HCT116 (cell line): ENCODE measurements at regions not wholly inside any gene's neighbourhood (a gene's known extent, or its start where the extent isn't known, plus 50 kb on each side); places are given as distances from the start of the nearest gene placed in this dataset.

ENCODE experiments used
- CEBPB ChIP-seq: IDR thresholded peaks from 2 replicates; pipeline ENCODE4 v1.6.1; 2012; ENCODE audit warnings: low read depth
- EZH2 ChIP-seq: fragments of 200-600 bp; sonication (generic); IDR thresholded peaks from 2 replicates; pipeline ENCODE4 v1.6.1; 2017; ENCODE audit warnings: antibody characterized with exemption, mixed run types
- TF ChIP-seq, protein P1 (sequence below), 3 experiments: fragments of 200-600 bp in 1 of 3; sonication (generic) in 1 of 3; IDR thresholded peaks in 2 of 3; conservative IDR thresholded peaks in 1 of 3; 2 replicates each; pipeline ENCODE4 v1.5.1; 2012 to 2017; ENCODE audit warnings: low read depth in 2 of 3, low read length in 2 of 3, antibody characterized with exemption in 1 of 3, borderline replicate concordance in 1 of 3, control low read depth in 1 of 3, mild to moderate bottlenecking in 1 of 3, mixed read lengths in 1 of 3, mixed run types in 1 of 3, moderate library complexity in 1 of 3; ENCODE audit not compliant: insufficient read depth in 1 of 3

GRCh38 chrX:42975906-42976305 lies 197.9 kb upstream of the PPP1R2C start:
- TF ChIP-seq CEBPB: no peak
- TF ChIP-seq, protein P1, sequence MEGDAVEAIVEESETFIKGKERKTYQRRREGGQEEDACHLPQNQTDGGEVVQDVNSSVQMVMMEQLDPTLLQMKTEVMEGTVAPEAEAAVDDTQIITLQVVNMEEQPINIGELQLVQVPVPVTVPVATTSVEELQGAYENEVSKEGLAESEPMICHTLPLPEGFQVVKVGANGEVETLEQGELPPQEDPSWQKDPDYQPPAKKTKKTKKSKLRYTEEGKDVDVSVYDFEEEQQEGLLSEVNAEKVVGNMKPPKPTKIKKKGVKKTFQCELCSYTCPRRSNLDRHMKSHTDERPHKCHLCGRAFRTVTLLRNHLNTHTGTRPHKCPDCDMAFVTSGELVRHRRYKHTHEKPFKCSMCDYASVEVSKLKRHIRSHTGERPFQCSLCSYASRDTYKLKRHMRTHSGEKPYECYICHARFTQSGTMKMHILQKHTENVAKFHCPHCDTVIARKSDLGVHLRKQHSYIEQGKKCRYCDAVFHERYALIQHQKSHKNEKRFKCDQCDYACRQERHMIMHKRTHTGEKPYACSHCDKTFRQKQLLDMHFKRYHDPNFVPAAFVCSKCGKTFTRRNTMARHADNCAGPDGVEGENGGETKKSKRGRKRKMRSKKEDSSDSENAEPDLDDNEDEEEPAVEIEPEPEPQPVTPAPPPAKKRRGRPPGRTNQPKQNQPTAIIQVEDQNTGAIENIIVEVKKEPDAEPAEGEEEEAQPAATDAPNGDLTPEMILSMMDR (IDR thresholded peaks at IDR 0.05 in 2 of 3, conservative IDR thresholded peaks at IDR 0.05 in 1 of 3; ENCODE audit: borderline replicate concordance in 1 of 3, insufficient read depth in 1 of 3, low read depth in 2 of 3, low read length in 2 of 3): no peak
- TF ChIP-seq EZH2: no peak
